Skeletal muscle tissue (tissue), 3 donors: ENCODE measurements at regions not wholly inside any gene's neighbourhood (a gene's known extent, or its start where the extent isn't known, plus 50 kb on each side); places are given as distances from the start of the nearest gene placed in this dataset.
"Not testable (repeated sequence)": the region's sequence is repeated elsewhere in the genome, so short reads cannot be mapped to it uniquely, and the experiment has no call there.

Experiments used
- H3K27ac ChIP-seq: one replicate; pipeline ENCODE4 v1.7.0; 2013; ENCODE audit warnings: mild to moderate bottlenecking, low read depth, low read length, inconsistent platforms
- H3K27me3 ChIP-seq, 3 donors: one replicate each; pipeline ENCODE4 v1.7.0; 2013; ENCODE audit warnings: low read length in 3 of 3; ENCODE audit not compliant: control insufficient read depth in 3 of 3, insufficient read depth in 3 of 3
- H3K36me3 ChIP-seq, 3 donors: one replicate each; pipeline ENCODE4 v1.7.0; 2013; ENCODE audit warnings: low read length in 3 of 3; ENCODE audit not compliant: control insufficient read depth in 3 of 3, insufficient read depth in 3 of 3
- H3K4me1 ChIP-seq, 3 donors: one replicate each; pipeline ENCODE4 v1.7.0; 2013; ENCODE audit warnings: low read length in 3 of 3, mild to moderate bottlenecking in 3 of 3; ENCODE audit not compliant: control insufficient read depth in 3 of 3, insufficient read depth in 3 of 3
- H3K4me3 ChIP-seq, 3 donors: one replicate each; pipeline ENCODE4 v1.7.0; 2013; ENCODE audit warnings: low read length in 3 of 3
- H3K9ac ChIP-seq, 3 donors: one replicate each; pipeline ENCODE4 v1.7.0; 2013; ENCODE audit warnings: low read length in 3 of 3, mild to moderate bottlenecking in 3 of 3, moderate library complexity in 2 of 3, low read depth in 1 of 3
- H3K9me3 ChIP-seq, 3 donors: one replicate each; pipeline ENCODE4 v1.7.0; 2013; ENCODE audit warnings: low read length in 3 of 3; ENCODE audit not compliant: control insufficient read depth in 3 of 3
- donor health status: Osteomylitis.

DNA sequence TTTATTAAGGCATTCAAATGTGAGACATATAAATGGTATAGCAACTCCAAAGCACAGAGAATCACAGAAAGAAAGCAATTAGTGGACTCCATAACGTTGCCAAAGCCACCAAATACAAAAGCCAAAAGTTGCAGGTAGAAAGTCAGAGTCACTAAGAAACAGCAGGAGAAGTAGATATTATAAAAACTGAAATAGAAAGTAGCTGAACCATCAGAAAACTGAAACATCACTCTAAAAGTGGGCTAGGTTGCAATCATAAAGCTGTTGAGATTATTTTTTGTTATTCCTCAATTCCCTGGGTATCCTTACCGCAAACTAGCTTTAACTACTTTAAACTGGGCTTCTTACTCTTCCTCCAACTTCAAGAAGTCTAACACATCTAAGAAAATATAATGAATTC, 108.1 kb upstream of the ARRDC3 start:
- peaks cover 0 to 3% (median 0%) of the 10 kb centered on the region in 3 donors for H3K9me3 ChIP-seq
- no peak overlapping the region for H3K4me3 ChIP-seq
- no peaks in the 10 kb centered on the region for H3K27me3 ChIP-seq
- H3K9ac ChIP-seq, result no peak overlapping the region
- H3K4me1 ChIP-seq, result no peaks in the 10 kb centered on the region
- no peak overlapping the region for H3K27ac ChIP-seq
- H3K36me3 ChIP-seq, result no peaks in the 10 kb centered on the region

DNA sequence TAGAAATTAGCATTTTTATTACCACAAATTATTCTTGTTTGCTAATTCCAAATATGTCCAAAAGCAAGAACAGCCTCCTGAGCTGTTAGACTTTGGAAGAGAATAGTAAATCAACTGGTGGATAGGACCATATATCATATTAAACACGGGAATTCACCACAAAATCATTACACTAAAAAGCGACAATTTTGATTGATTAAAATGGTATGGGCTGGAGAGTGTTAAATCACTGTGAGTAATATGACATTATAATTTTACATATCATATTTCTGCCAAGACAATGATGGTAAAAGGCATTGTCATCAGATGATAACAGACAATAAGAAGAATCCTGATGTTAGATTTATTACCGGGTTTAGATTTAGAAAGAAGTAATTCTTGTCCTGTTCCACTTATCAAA, 107.2 kb upstream of the ARRDC3 start:
- no peak overlapping the region for H3K9ac ChIP-seq
- H3K27ac ChIP-seq, result no peak overlapping the region
- peaks cover 0 to 3% (median 0%) of the 10 kb centered on the region in 3 donors for H3K9me3 ChIP-seq
- no peaks in the 10 kb centered on the region for H3K4me1 ChIP-seq
- H3K4me3 ChIP-seq, result no peak overlapping the region
- H3K27me3 ChIP-seq, result no peaks in the 10 kb centered on the region
- H3K36me3 ChIP-seq, result no peaks in the 10 kb centered on the region

DNA sequence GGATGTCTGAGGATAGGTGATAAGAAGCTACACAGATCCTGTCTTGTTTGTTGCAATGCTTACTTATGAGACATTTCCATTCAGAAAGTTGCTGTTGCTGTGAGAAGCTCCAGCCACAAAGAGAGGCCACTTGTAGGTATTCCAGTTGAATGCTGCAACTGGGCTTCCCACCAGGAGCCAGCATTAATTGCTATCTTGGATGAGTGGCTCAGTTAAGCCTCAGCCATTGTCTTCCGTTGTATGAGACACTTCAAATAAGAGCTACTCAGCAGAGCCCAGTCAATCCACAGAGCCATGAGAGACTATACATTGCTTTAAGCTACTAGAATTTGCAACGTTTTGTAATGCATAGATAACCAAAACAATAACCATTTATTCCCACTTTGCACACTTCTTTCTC, 104.3 kb upstream of the ARRDC3 start:
- Histone ChIP-seq H3K27me3 (no peaks in the 10 kb centered on the region), H3K36me3 (no peaks in the 10 kb centered on the region), H3K9me3 (peaks cover 0 to 3% (median 0%) of the 10 kb centered on the region in 3 donors), H3K4me1 (no peaks in the 10 kb centered on the region), H3K9ac (no peak overlapping the region), H3K4me3 (no peak overlapping the region), H3K27ac (no peak overlapping the region)

DNA sequence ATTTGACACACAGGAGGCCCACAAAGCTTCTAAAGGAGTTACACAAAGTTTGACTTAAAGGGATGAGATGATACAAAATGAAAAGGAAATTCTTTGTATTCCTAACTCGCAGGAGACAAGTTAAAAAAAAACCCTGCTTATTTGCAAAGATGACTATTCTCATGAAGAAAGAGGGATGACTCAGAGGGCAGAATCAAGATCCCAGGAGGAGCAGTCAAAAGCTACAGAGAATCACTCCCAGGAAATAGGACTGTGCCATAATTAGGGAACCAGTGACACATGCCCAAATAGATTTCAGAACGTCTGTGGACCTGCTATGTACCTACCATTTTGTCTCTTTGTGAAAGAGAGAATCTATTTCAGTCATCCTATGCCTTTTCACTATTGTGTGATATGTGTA, 103.5 kb upstream of the ARRDC3 start:
- Histone ChIP-seq H3K4me1 (no peaks in the 10 kb centered on the region), H3K27me3 (no peaks in the 10 kb centered on the region), H3K9ac (no peak overlapping the region), H3K27ac (no peak overlapping the region), H3K36me3 (no peaks in the 10 kb centered on the region), H3K9me3 (peaks cover 0 to 3% (median 0%) of the 10 kb centered on the region in 3 donors), H3K4me3 (no peak overlapping the region)

- Histone ChIP-seq H3K4me1 (no peaks in the 10 kb centered on the region), H3K27ac (no peak overlapping the region), H3K9ac (no peak overlapping the region), H3K4me3 (no peak overlapping the region), H3K9me3 (peaks cover 0 to 3% (median 0%) of the 10 kb centered on the region in 3 donors), H3K27me3 (no peaks in the 10 kb centered on the region), H3K36me3 (no peaks in the 10 kb centered on the region)
Measured at GRCh38 chr5:91484662-91485061, 101.5 kb upstream of the ARRDC3 start.

DNA sequence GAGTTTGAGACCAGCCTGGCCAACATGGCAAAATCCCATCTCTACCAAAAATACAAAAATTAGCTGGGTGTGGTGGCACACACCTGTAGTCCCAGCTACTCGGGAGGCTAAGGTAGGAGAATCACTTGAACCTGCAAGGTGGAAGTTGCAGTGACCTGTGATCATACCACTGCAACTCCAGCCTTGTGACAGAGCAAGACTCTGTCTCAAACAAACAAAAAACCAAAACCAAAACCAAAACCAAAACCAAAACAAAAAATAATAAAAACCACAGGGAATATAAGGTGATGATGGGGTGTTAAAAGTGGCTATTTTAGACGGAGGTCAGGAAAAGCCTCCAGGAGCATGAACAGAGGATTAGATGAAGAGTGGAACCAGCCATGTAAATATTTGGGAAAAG, 96.3 kb upstream of the ARRDC3 start:
- H3K4me3 ChIP-seq, H3K9ac ChIP-seq: not testable (repeated sequence)

GRCh38 chr5:91478096-91478495, 95.0 kb upstream of the ARRDC3 start:
- no peaks in the 10 kb centered on the region for H3K27me3 ChIP-seq
- no peaks in the 10 kb centered on the region for H3K4me1 ChIP-seq
- no peak overlapping the region for H3K4me3 ChIP-seq
- H3K9me3 ChIP-seq, result no peaks in the 10 kb centered on the region
- H3K27ac ChIP-seq, result no peak overlapping the region
- no peak overlapping the region for H3K9ac ChIP-seq
- H3K36me3 ChIP-seq, result no peaks in the 10 kb centered on the region

More for the DNA sequence above, 96.3 kb upstream of the ARRDC3 start:
- not testable (repeated sequence) for H3K27ac ChIP-seq, H3K4me1 ChIP-seq, H3K27me3 ChIP-seq, H3K36me3 ChIP-seq, H3K9me3 ChIP-seq

GRCh38 chr5:91477408-91477807, 94.3 kb upstream of the ARRDC3 start:
- H3K9me3 ChIP-seq, result no peaks in the 10 kb centered on the region
- H3K27me3 ChIP-seq, result no peaks in the 10 kb centered on the region
- H3K27ac ChIP-seq, result no peak overlapping the region
- no peak overlapping the region for H3K9ac ChIP-seq
- no peak overlapping the region for H3K4me3 ChIP-seq
- H3K4me1 ChIP-seq, result no peaks in the 10 kb centered on the region
- H3K36me3 ChIP-seq, result no peaks in the 10 kb centered on the region

DNA sequence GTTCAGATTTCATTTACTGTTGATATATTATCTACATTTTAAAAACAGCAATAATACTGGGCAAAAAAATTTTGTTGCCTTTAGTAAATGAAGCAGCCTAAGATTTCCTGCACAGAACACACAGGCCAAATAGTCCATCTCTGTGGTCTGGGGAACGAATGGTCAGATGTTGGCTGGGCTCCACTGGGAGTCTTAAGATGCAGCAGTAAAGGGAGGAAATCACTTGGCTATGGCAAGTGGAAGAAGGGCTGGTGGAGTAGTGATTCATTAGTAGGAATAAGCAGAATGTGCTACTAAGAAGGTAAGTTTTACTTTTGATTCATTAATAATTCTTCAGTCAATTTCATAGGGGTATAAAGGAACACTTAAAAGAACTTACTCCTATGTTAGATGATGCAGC, 91.1 kb upstream of the ARRDC3 start:
- no peaks in the 10 kb centered on the region for H3K9me3 ChIP-seq
- H3K36me3 ChIP-seq, result no peaks in the 10 kb centered on the region
- no peaks in the 10 kb centered on the region for H3K27me3 ChIP-seq
- H3K9ac ChIP-seq, result no peak overlapping the region
- no peaks in the 10 kb centered on the region for H3K4me1 ChIP-seq
- H3K27ac ChIP-seq, result no peak overlapping the region
- H3K4me3 ChIP-seq, result no peak overlapping the region

DNA sequence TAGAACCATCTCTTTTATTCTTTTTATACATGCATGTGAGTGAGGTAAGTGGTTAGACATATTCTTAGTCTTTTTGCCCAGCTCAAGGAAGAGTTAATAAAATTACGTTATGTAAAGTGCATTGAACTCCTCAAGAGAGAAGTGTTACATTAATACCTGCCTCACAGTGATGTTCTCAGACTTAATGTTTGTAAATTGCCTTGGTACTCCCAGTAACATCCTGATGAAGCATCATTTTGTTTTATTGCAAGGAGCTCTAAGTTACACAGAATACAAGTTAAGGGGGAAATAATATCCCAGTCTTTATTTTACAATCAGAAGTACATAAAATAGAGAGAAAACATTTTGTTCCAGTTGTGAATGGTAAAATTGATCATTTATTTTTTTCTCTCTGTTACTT, 89.5 kb upstream of the ARRDC3 start:
- H3K4me1 ChIP-seq, result no peaks in the 10 kb centered on the region
- H3K27me3 ChIP-seq, result no peaks in the 10 kb centered on the region
- no peak overlapping the region for H3K9ac ChIP-seq
- H3K36me3 ChIP-seq, result no peaks in the 10 kb centered on the region
- no peak overlapping the region for H3K27ac ChIP-seq
- H3K4me3 ChIP-seq, result no peak overlapping the region
- no peaks in the 10 kb centered on the region for H3K9me3 ChIP-seq
